HepG2 (cell line): ENCODE measurements at regions not wholly inside any gene's neighbourhood (a gene's known extent, or its start where the extent isn't known, plus 50 kb on each side); places are given as distances from the start of the nearest gene placed in this dataset.

Experiments used
- ATAC-seq: fragments of 200-7000 bp; cut with Tn5 transposase; 3 replicates; pipeline ENCODE4 v1.9.1; 2020; ENCODE audit warnings: mild to moderate bottlenecking, moderate library complexity
- BruUV-seq: library from RNA; stranded (reverse); fragments of 400-500 nt; replicated peaks from 2 replicates; lab custom pipeline; 2021; lab: Mats Ljungman, UMichigan
- CTCF ChIA-PET: fragments of 300-600 bp; formaldehyde crosslinking; extraction: SDS; loops from one replicate; lab custom pipeline; 2021; ENCODE audit warnings: low total read pairs, inconsistent platforms, low intra/inter-chr PET ratio; lab: Yijun Ruan, JAX
- POLR2A ChIA-PET: fragments of 350-600 bp; sonication (Branson Sonifier 250); formaldehyde crosslinking; loops from one replicate; lab custom pipeline; 2020; ENCODE audit warnings: antibody characterized with exemption, inconsistent platforms; lab: Yijun Ruan, JAX
- DNase-seq: peaks from one replicate; pipeline ENCODE4 v3.0.0-alpha.2; 2015; ENCODE audit warnings: low spot score
- FAIRE-seq: peaks from 3 replicates; lab custom pipeline; 2011; peaks lifted over from hg19 to GRCh38; lab: Jason Lieb, UNC
- H2AFZ ChIP-seq: one replicate; pipeline ENCODE4 v1.6.1; 2011; ENCODE audit warnings: low read length, inconsistent platforms
- H3K27ac ChIP-seq: fragments of 300-600 bp; 3 replicates; pipeline ENCODE4 v1.8.0; 2011; ENCODE audit warnings: mixed run types, mild to moderate bottlenecking, mixed read lengths, low read length, inconsistent platforms; ENCODE audit not compliant: insufficient read depth; ENCODE audit errors: extremely low read length
- H3K27me3 ChIP-seq, 2 experiments: fragments of 200-600 bp in 1 of 2; 2 replicates in 1 of 2; 3 replicates in 1 of 2; pipeline versions ENCODE4 v1.6.0 to v1.8.0; 2011; ENCODE audit warnings: low read length in 2 of 2, mild to moderate bottlenecking in 2 of 2, moderate library complexity in 2 of 2, inconsistent platforms in 1 of 2; ENCODE audit not compliant: insufficient read depth in 2 of 2, control insufficient read depth in 1 of 2
- H3K36me3 ChIP-seq, 2 experiments: fragments of 200-600 bp in 1 of 2; replicated peaks in 1 of 2; 2 replicates in 1 of 2; 3 replicates in 1 of 2; pipeline versions ENCODE4 v1.5.1 to v1.8.0; 2011; ENCODE audit warnings: low read length in 2 of 2, inconsistent platforms in 1 of 2; ENCODE audit not compliant: insufficient read depth in 2 of 2, control insufficient read depth in 1 of 2
- H3K4me1 ChIP-seq: 2 replicates; pipeline ENCODE4 v1.5.1; 2012; ENCODE audit warnings: low read length, inconsistent platforms; ENCODE audit not compliant: insufficient read depth
- H3K4me2 ChIP-seq: 2 replicates; pipeline ENCODE4 v1.6.0; 2011; ENCODE audit warnings: low read depth, low read length, inconsistent platforms
- H3K4me3 ChIP-seq, 3 experiments: fragments of 200-600 bp in 1 of 3; sonication (generic), shearing (Covaris generic) in 1 of 3; replicated peaks in 1 of 3; 2 replicates each; pipeline ENCODE4 v1.5.1; 2011 to 2016; ENCODE audit warnings: low read length in 3 of 3, inconsistent platforms in 2 of 3, low read depth in 2 of 3, mild to moderate bottlenecking in 2 of 3, control low read depth in 1 of 3, mixed read lengths in 1 of 3; ENCODE audit not compliant: insufficient read depth in 1 of 3
- H3K79me2 ChIP-seq: one replicate; pipeline ENCODE4 v1.6.1; 2011; ENCODE audit warnings: low read length, inconsistent platforms; ENCODE audit not compliant: insufficient read depth
- H3K9ac ChIP-seq: 2 replicates; pipeline ENCODE4 v1.6.0; 2011; ENCODE audit warnings: mild to moderate bottlenecking, low read depth, low read length, inconsistent platforms; ENCODE audit not compliant: insufficient read depth
- H3K9me3 ChIP-seq: 2 replicates; pipeline ENCODE4 v1.5.1; 2012; ENCODE audit warnings: mild to moderate bottlenecking, low read length
- H4K20me1 ChIP-seq: 2 replicates; pipeline ENCODE4 v1.6.0; 2011; ENCODE audit warnings: inconsistent platforms, mild to moderate bottlenecking, low read length, moderate library complexity; ENCODE audit not compliant: insufficient read depth
- ERF ChIP-seq: IDR thresholded peaks from 2 replicates; pipeline ENCODE4 v1.6.1; 2018; ENCODE audit warnings: missing biosample characterization, missing genetic modification reagents
- HCFC1 ChIP-seq: fragments of 150-350 bp; IDR thresholded peaks from 2 replicates; pipeline ENCODE4 v1.6.1; 2014; ENCODE audit warnings: low read depth, low read length
- HOXA5 ChIP-seq: sonication (generic); formaldehyde crosslinking; IDR thresholded peaks from 2 replicates; pipeline ENCODE4 v1.4.0; 2020; ENCODE audit warnings: missing genetic modification reagents
- RARG ChIP-seq: sonication (generic); formaldehyde crosslinking; IDR thresholded peaks from 2 replicates; pipeline ENCODE4 v1.4.0; 2020; ENCODE audit warnings: low read depth, mild to moderate bottlenecking, missing genetic modification reagents
- SAFB2 ChIP-seq: sonication (generic); formaldehyde crosslinking; IDR thresholded peaks from 2 replicates; pipeline ENCODE4 v1.5.1; 2020; ENCODE audit warnings: missing genetic modification reagents, low read depth, mild to moderate bottlenecking, borderline replicate concordance
- ZHX1 ChIP-seq: sonication (generic); formaldehyde crosslinking; IDR thresholded peaks from 2 replicates; pipeline ENCODE4 v1.8.1; 2022; ENCODE audit warnings: low read depth, mild to moderate bottlenecking, missing genetic modification reagents
- ZNF547 ChIP-seq: sonication (generic); formaldehyde crosslinking; IDR thresholded peaks from 2 replicates; pipeline ENCODE4 v1.5.1; 2020; ENCODE audit warnings: mild to moderate bottlenecking, missing genetic modification reagents
- ZNF644 ChIP-seq: IDR thresholded peaks from 2 replicates; pipeline ENCODE4 v1.6.1; 2016; ENCODE audit warnings: low read depth
- ZSCAN25 ChIP-seq: sonication (generic); formaldehyde crosslinking; IDR thresholded peaks from 2 replicates; pipeline ENCODE4 v1.8.0; 2022; ENCODE audit warnings: mild to moderate bottlenecking, missing genetic modification reagents
- WGBS: methylation state at CpG from one replicate; pipeline ENCODE4 v1.1.6; 2017; ENCODE audit warnings: low lambda C conversion rate; 5-methylcytosine and 5-hydroxymethylcytosine counted together
- in situ Hi-C: cut with HindIII; loops from 2 replicates; pipeline ENCODE4 v1.10.0; 2017; ENCODE audit warnings: low pct_unique_long_range_greater_than_20kb; ENCODE audit not compliant: extremely low pct_ligation_motif_present
- intact Hi-C: fragments of 100-400 bp; cut with micrococcal nuclease; formaldehyde crosslinking; loops from one replicate; pipeline ENCODE4 v1.10.0; 2022; ENCODE audit not compliant: unreplicated experiment

- Histone ChIP-seq H3K27me3 (no peaks in the 10 kb centered on the region; a peak in 1 of 5 replicates), H3K4me1 (no peaks in the 10 kb centered on the region), H3K36me3 (no peaks in the 10 kb centered on the region), H3K4me3 (no peak overlapping the region), H3K9me3 (no peaks in the 10 kb centered on the region), H2AFZ (no peak overlapping the region), H4K20me1 (no peaks in the 10 kb centered on the region), H3K27ac (no peak overlapping the region), H3K9ac (no peak overlapping the region), H3K4me2 (no peak overlapping the region), H3K79me2 (no peaks in the 10 kb centered on the region)
- WGBS: 6% methylated on average over 1 of the region's 1 CpG
- intact Hi-C loops: no loop called here
- DNase-seq (no peak), FAIRE-seq (no peak), ATAC-seq (no peak)
- in situ Hi-C loops: no loop called here
- TF ChIP-seq HOXA5 (CRISPR knock-in tag) (no peak), ZNF547 (no peak), SAFB2 (CRISPR knock-in tag) (no peak), ZSCAN25 (CRISPR knock-in tag) (no peak), RARG (CRISPR knock-in tag) (no peak), ERF (CRISPR knock-in tag) (no peak), HCFC1 (no peak), ZNF644 (CRISPR knock-in tag) (no peak), ZHX1 (CRISPR knock-in tag) (no peak)
- CTCF ChIA-PET: no interaction called here
- BruUV-seq: no TSS peak
- POLR2A ChIA-PET: no interaction called here
These were observed 901.5 kb upstream of the CHORDC1 start for GRCh38 chr11:91124363-91124762.
